HG03280 (cell line): ENCODE measurements at regions not wholly inside any gene's neighbourhood (a gene's known extent, or its start where the extent isn't known, plus 50 kb on each side); places are given as distances from the start of the nearest gene placed in this dataset.
"Not testable (repeated sequence)": the region's sequence is repeated elsewhere in the genome, so short reads cannot be mapped to it uniquely, and the experiment has no call there.

ENCODE experiments used
- ATAC-seq: cut with Tn5 transposase; IDR thresholded peaks from one replicate; pipeline ENCODE4 v1.9.1; 2021; ENCODE audit warnings: mild to moderate bottlenecking, moderate library complexity; ENCODE audit not compliant: unreplicated experiment

- ATAC-seq = no peak
Observed at GRCh38 chr18:33820517-33821371, 242.7 kb downstream of the ASXL3 start.

- ATAC-seq = not testable (repeated sequence)
Observed at GRCh38 chr18:33819692-33820343, 241.8 kb downstream of the ASXL3 start.

GRCh38 chr18:33818145-33818544, 240.1 kb downstream of the ASXL3 start:
- no peak for ATAC-seq

- no peak for ATAC-seq
Observed at GRCh38 chr18:33817096-33817495, 239.1 kb downstream of the ASXL3 start.

GRCh38 chr18:33814546-33814945, 236.5 kb downstream of the ASXL3 start:
- no peak for ATAC-seq

- ATAC-seq = no peak
Observed at GRCh38 chr18:33812186-33812585, 234.2 kb downstream of the ASXL3 start.

DNA sequence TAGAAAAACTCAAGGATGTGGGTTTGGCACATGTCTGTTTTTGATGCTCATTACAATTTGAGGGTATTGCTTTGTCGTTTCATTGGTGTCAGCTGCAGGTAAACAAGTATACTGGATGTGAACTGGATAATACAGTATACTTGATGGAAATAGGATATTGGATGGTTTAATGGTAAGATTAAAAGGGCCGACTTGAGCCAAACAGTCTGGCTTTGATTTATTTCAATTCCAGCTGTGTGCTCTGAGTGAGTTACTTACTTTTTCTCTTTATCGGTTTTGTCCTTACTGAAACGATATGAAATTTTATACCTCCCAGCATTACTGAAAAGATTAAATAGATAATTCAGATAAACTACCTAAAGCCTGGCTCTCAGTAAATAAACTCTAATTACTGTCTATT, 227.6 kb downstream of the ASXL3 start:
- no peak for ATAC-seq

DNA sequence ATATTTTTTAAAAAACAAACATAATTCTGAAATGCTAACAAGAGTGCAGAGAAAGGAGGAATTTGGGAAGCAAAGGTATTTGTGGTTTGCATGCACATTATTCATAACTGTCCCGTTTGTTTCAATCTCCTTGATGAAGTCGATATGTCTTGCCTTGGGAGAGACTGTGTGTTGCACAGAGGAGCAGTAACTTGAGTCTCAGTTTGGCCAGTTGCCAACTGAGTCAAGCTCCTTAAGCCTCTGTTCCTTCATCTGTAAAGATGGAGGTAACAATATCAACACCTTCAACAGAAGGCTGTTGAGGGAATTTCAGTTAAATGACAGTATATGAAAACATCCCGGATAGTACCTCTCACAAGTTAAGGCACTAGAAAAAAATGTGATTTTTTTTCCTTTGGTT, 226.2 kb downstream of the ASXL3 start:
- no peak for ATAC-seq

DNA sequence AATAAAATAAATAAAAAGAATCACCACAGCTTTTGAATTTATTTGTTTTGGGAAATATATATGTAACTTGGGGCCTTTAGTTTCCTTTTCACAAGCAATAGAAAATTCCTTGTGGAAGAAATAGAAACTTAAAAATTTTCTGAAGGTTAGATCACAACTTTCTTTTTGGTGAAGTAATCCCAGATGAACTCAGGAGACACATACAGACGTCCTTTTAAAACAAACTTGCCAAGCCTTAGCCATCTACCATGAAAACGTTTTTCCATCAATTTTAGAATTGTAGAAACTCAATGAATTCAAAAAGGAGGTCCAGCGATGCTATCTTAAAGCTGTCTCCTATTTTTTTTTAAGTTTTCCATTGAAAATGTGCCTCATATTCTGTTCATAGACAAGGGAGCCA, 225.6 kb downstream of the ASXL3 start:
- no peak for ATAC-seq

DNA sequence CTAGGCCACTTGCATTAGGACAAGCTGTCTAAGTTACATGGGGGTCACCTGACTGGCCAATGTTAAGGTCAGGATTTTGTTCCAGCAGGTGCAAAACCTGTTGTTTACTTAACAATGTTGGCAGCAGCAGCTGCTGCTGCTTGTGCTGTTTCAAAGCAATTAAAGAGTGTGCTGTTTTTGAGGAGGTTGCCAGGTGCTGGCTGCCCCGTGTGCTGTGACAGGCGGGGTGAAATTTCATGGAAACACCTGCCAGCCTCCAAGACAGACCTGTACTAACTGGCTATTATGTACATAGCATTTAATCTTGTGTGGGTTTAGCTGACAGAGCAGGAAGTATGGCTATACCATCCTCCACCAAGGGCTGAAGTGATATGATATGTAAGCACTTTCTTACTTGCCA, 224.9 kb downstream of the ASXL3 start:
- ATAC-seq = no peak
